ENCODE measurements at regions not wholly inside any gene's neighbourhood (a gene's known extent, or its start where the extent isn't known, plus 50 kb on each side); places are given as distances from the start of the nearest gene placed in this dataset.

- in situ Hi-C loops (cut with MboI; ENCODE audit: low sequenced_read_pairs, unreplicated experiment), result no loop called here
- no peak for TF ChIP-seq CTCF (IDR thresholded peaks at IDR 0.05; ENCODE audit: borderline replicate concordance, control extremely low read depth, extremely low read depth, insufficient read depth, missing control alignments)
- DNase-seq (ENCODE audit: low spot score), result no peak
Observed at GRCh38 chr15:97652041-97652440, 308.5 kb upstream of the ARRDC4 start.

GRCh38 chr15:97652700-97653167 lies 307.8 kb upstream of the ARRDC4 start:
- in situ Hi-C loops (cut with MboI; ENCODE audit: low sequenced_read_pairs, unreplicated experiment), result no loop called here
- DNase-seq (ENCODE audit: low spot score), result no peak

GRCh38 chr15:97653896-97654295 lies 306.6 kb upstream of the ARRDC4 start:
- TF ChIP-seq CTCF (IDR thresholded peaks at IDR 0.05; ENCODE audit: borderline replicate concordance, control extremely low read depth, extremely low read depth, insufficient read depth, missing control alignments), result no peak

More at GRCh38 chr15:97652700-97653167, 307.8 kb upstream of the ARRDC4 start:
- TF ChIP-seq CTCF (IDR thresholded peaks at IDR 0.05; ENCODE audit: borderline replicate concordance, control extremely low read depth, extremely low read depth, insufficient read depth, missing control alignments), result no peak

GRCh38 chr15:97654481-97655076 lies 305.9 kb upstream of the ARRDC4 start:
- DNase-seq (ENCODE audit: low spot score), result no peak
- TF ChIP-seq CTCF (IDR thresholded peaks at IDR 0.05; ENCODE audit: borderline replicate concordance, control extremely low read depth, extremely low read depth, insufficient read depth, missing control alignments), result no peak
- in situ Hi-C loops (cut with MboI; ENCODE audit: low sequenced_read_pairs, unreplicated experiment), result no loop called here

More at GRCh38 chr15:97653896-97654295, 306.6 kb upstream of the ARRDC4 start:
- in situ Hi-C loops (cut with MboI; ENCODE audit: low sequenced_read_pairs, unreplicated experiment), result no loop called here
- no peak for DNase-seq (ENCODE audit: low spot score)

- DNase-seq (ENCODE audit: low spot score), result no peak
- in situ Hi-C loops (cut with MboI; ENCODE audit: low sequenced_read_pairs, unreplicated experiment), result no loop called here
- no peak for TF ChIP-seq CTCF (IDR thresholded peaks at IDR 0.05; ENCODE audit: borderline replicate concordance, control extremely low read depth, extremely low read depth, insufficient read depth, missing control alignments)
Observed at GRCh38 chr15:97661796-97662195, 298.7 kb upstream of the ARRDC4 start.

- no peak for TF ChIP-seq CTCF (IDR thresholded peaks at IDR 0.05; ENCODE audit: borderline replicate concordance, control extremely low read depth, extremely low read depth, insufficient read depth, missing control alignments)
- in situ Hi-C loops (cut with MboI; ENCODE audit: low sequenced_read_pairs, unreplicated experiment), result no loop called here
- DNase-seq (ENCODE audit: low spot score), result no peak
Observed at GRCh38 chr15:97672586-97672985, 287.9 kb upstream of the ARRDC4 start.

Measured in GM13976 (cell line).